ENCODE measurements at regions not wholly inside any gene's neighbourhood (a gene's known extent, or its start where the extent isn't known, plus 50 kb on each side); places are given as distances from the start of the nearest gene placed in this dataset.

- in situ Hi-C loops (cut with MboI): no loop called here
- CTCF ChIA-PET: interaction anchor here (0.6 to 3.7 kb wide), 5 partner anchors 12 to 520 kb away, joined by 3 to 20 read pairs (median 3); no protein-coding TSS in a partner anchor
- intact Hi-C loops (cut with micrococcal nuclease; ENCODE audit: unreplicated experiment): no loop called here
- H2AFZ ChIP-seq (ENCODE audit: control insufficient read depth, low read depth, low read length): no peak overlapping the region
- no peak overlapping the region for H3K4me2 ChIP-seq (ENCODE audit: control insufficient read depth, insufficient read depth)
- ATAC-seq (no peak), FAIRE-seq (no peak), DNase-seq (ENCODE audit: low read depth, low spot score) (no peak)
- H3K79me2 ChIP-seq (ENCODE audit: control insufficient read depth, insufficient read depth, low read length): no peaks in the 10 kb centered on the region
- no peaks in the 10 kb centered on the region for H3K9me3 ChIP-seq (replicated peaks; ENCODE audit: control insufficient read depth, insufficient read depth, low read length)
- no peak overlapping the region for H3K9ac ChIP-seq (ENCODE audit: control insufficient read depth, insufficient read depth, low read length)
- no peaks in the 10 kb centered on the region for H4K20me1 ChIP-seq (ENCODE audit: control insufficient read depth, insufficient read depth)
- no TSS peak for BruUV-seq (replicated peaks)
- no peaks in the 10 kb centered on the region for H3K4me1 ChIP-seq (ENCODE audit: control insufficient read depth, insufficient read depth, low read length)
- no peaks in the 10 kb centered on the region for H3K36me3 ChIP-seq (ENCODE audit: control insufficient read depth in 2 of 2, insufficient read depth in 2 of 2, low read length in 1 of 2)
- H3K4me3 ChIP-seq: no peak overlapping the region
- TF ChIP-seq MYB (IDR thresholded peaks at IDR 0.05; ENCODE audit: borderline replicate concordance, low read depth, low read length): no peak
- no peak for TF ChIP-seq HDAC6 (IDR thresholded peaks at IDR 0.05; ENCODE audit: unreplicated experiment)
- no peak for TF ChIP-seq HDGF (IDR thresholded peaks at IDR 0.05)
- TF ChIP-seq ZZZ3 (IDR thresholded peaks at IDR 0.05; ENCODE audit: control insufficient read depth, insufficient read length, low read depth): no peak
- TF ChIP-seq PAX8 (IDR thresholded peaks at IDR 0.05): no peak
- no peak for TF ChIP-seq PBX3 (IDR thresholded peaks at IDR 0.05; ENCODE audit: insufficient replicate concordance, low read depth, low read length)
- TF ChIP-seq YBX1 (IDR thresholded peaks at IDR 0.05): no peak
- no peak for TF ChIP-seq CEBPZ (IDR thresholded peaks at IDR 0.05; ENCODE audit: low read depth, low read length)
- TF ChIP-seq ZBTB40 (IDR thresholded peaks at IDR 0.05; ENCODE audit: borderline replicate concordance): no peak
- TF ChIP-seq FOXK2 (IDR thresholded peaks at IDR 0.05): no peak
- TF ChIP-seq ZNF384 (IDR thresholded peaks at IDR 0.05; ENCODE audit: borderline replicate concordance, low read depth, low read length): no peak
- no peak for TF ChIP-seq SMARCA5 (IDR thresholded peaks at IDR 0.05)
- no peak for TF ChIP-seq SMAD5 (IDR thresholded peaks at IDR 0.05; ENCODE audit: low read depth)
- no peaks in the 10 kb centered on the region for H3K27me3 ChIP-seq (replicated peaks in 1 of 2; ENCODE audit: control insufficient read depth in 2 of 2, insufficient read depth in 2 of 2, low read length in 1 of 2)
- POLR2A ChIA-PET: interaction anchor here (1.4 to 1.7 kb wide), 2 partner anchors 11 to 72 kb away, joined by 3 to 5 read pairs; no protein-coding TSS in a partner anchor
- RAD21 ChIA-PET (ENCODE audit: unreplicated experiment): interaction anchor here (1.1 to 1.3 kb wide), 3 partner anchors 11 to 110 kb away, joined by 3 to 5 read pairs (median 4); no protein-coding TSS in a partner anchor
- 18% methylated on average over 4 of the region's 4 CpGs for WGBS (ENCODE audit: insufficient coverage, insufficient replicate concordance, low lambda C conversion rate, missing lambda C conversion rate)
- SMC1A ChIA-PET (ENCODE audit: uncharacterized antibody, unreplicated experiment): interaction anchor here (1.0 to 2.4 kb wide), 8 partner anchors 11 to 115 kb away, joined by 3 to 7 read pairs (median 4); no protein-coding TSS in a partner anchor
- no peak overlapping the region for H3K27ac ChIP-seq (ENCODE audit: control insufficient read depth, insufficient read depth)
Measured at GRCh38 chr11:32161293-32161692, 70.4 kb downstream of the RCN1 start.

All from GM12878 (cell line).